GM19468 (cell line): ENCODE measurements at regions not wholly inside any gene's neighbourhood (a gene's known extent, or its start where the extent isn't known, plus 50 kb on each side); places are given as distances from the start of the nearest gene placed in this dataset.
"Not testable (repeated sequence)": the region's sequence is repeated elsewhere in the genome, so short reads cannot be mapped to it uniquely, and the experiment has no call there.

Experiments
- ATAC-seq: cut with Tn5 transposase; IDR thresholded peaks from one replicate; pipeline ENCODE4 v1.9.1; 2021; ENCODE audit warnings: mild to moderate bottlenecking, moderate library complexity, moderate number of reproducible peaks; ENCODE audit not compliant: unreplicated experiment; ENCODE audit errors: extremely low read depth

DNA sequence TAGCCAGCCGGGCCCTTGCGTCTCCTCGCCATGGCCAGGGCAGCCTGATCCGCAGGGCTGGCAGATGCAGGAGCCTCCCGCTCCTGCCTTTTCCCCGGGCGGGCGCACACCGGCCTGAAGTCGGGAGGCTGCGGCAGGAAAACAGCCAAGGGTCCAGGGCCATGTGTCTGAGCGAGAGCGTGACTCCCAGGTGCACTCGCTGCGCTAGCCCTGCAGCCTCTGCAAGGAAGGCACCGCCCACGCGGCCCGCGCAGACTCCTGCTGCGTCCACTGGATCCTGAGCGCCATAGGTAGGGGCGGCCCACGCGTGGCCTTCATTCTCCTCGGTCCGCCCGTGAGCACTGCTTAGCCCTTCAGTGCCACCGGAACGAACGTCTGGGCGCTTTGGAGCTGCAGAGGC, 379.9 kb downstream of the TRAM1L1 start:
- ATAC-seq: no peak

DNA sequence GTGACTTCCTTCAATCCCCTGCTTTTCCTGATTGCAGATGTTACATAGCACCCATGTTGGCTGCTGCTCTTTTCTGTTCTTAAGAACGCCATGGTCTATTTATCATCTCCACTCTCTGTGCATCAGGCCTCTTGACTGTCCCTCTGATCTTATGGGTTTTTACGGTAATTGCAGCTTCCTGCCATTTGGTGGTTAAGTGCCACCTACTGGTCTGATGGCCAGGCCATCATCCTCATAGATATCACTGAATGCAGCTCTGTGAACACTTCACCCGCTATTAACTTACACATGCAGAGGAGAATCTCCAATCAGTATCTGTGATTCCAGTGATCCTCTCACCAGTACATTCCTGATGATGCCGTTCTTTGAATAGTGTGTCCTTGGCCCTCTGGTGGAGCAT, 382.4 kb downstream of the TRAM1L1 start:
- ATAC-seq: no peak

DNA sequence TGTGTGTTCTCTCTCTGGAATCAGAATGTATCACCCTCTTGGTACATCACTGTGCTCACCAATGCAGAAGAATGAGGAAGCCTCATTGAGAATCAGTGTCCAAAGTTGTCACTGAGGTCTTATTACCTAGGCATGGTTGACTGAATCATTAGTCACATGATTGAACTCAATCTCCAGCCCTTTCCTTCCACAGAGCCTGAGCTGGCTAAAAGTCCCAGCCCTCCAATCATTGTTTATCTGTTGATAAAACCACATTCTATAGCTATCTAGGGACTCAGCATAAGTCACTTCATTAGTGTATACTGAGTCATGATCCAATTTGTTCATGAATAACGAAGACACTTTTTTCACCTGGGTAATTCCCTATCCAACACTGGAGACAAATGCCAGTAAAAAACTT, 396.8 kb downstream of the TRAM1L1 start:
- no peak for ATAC-seq

DNA sequence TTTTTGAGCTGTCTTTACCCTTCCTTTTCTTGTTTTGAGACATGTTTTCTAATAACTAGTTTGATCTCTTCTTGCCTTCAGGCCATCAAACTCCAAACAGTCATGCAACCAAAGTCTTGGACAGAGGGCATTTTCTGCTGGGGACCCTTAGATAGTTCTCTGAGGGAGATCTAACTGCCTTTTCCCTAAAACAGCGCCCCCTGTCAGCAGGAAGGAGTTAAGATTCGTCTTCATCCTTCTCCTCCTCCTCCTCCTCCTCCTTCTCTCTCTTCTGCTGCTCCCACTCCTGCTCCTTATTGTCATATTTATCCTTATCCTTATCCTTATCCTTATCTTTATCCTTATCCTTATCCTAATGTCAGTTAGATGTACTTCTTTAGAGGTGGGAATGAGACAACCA, 417.2 kb downstream of the TRAM1L1 start:
- ATAC-seq: no peak

DNA sequence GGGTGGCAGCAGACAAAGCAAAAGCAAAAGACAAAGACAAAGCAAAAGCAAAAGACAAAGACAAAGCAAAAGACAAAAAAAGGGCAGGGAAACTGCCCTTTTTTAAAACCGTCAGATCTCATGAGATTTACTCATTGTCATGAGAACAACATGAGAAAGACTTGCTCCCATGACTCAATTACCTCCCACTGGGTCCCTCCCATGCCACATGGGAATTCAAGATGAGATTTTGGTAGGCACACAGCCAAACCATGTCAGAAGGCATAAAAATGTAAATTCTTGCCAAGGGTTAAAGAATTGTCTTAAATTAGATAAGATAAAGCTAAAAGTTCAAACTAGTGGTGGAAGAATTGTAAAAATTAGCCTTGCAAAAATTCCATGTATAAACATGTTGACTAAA, 419.7 kb downstream of the TRAM1L1 start:
- ATAC-seq: no peak

DNA sequence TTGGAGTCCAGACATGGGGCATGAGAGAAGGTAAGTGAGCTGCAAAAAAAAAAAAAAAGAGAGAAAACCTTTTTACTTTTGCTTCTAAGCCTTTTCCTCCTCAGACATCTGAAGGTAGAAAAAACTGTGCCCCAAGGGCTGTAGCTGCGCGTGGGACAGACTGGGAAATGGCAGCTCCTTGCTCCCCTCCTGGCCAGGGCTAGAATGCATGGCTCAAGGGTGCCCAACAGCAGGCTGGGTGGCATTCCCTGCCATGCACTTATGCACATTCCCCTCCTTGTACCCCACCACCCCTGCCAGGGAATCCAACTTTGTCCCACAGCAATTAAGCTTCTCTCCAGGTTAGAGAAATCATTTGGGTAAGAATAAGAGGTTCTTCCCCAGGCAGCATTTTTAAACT, 421.2 kb downstream of the TRAM1L1 start:
- no peak for ATAC-seq

DNA sequence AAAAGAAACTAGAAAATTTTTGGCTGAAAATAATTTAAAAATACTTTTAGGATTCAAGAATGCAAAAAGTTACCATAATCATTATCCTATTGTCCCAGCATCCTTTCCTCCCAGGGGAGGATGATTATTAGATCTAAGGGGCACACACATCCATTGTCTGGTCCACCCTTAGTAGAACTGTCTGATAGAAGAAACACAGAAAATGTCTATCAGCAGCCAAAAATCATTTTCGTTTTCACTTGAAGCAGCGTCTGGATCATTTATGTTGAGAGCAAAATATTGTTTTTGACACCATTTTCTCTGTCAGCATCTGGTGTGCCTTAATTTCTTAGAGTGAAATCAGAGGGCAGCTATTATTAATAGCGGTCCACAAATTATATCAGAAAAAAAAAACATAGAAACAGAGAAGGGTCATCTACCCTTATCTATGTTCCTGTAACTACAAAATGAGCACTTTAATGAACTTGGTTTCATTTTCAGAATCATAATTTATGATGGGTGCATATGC, 446.3 kb downstream of the TRAM1L1 start:
- no peak for ATAC-seq

DNA sequence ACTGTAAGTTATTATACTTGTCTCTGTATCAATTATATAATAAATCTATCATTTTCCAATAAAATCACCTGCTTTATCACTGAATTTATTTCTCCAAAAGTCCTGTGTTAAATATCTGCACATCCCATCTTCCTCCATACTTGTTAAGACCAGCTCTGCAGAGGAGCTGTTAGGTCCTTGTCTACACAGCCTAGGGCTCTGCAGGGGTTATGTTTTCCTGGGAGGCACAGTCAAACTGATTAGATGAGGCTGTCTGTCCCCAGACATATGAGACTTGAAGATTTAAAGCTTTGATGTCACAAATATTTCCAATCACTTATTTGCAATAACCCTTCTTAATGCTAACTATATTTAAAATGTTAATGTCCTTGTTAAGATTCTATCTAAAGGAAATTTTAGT, 446.8 kb downstream of the TRAM1L1 start:
- no peak for ATAC-seq

DNA sequence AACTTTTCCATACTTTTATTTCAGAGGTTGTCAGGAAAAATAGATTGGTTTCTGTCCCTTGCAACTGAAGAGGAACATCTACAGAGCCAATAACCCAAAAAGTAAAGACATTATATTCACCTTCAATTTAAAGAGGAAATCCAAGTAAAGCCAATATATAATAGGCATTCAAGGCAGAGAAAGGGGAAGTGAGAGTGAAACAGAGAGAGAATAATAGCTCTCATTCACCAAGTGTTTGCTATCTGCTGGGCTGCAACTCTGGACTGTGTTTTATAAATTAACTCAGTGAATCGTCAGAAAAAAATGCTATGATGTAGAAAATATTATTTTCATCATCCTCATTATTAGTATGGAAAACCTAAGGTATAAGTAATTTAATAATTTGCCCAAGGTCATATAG, 448.5 kb downstream of the TRAM1L1 start:
- ATAC-seq: peak; percentile 90

DNA sequence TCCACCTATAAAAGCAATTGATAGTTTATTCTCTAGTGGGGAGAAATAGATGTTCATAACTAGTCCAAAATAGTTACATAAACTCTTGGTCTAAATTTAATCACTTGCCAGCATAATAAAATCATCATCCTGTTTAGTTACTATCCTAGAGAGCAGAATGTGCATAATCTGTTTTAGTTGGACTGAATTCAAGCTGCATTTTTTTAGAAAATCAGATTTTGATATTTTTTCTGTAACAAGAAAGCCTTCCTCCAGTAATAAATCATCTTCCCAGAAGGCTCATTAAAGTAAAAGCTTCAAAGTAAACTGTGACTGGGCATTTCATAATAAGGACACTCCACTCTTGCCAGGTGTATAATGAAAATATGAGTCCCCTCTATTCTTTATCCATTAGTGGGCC, 453.1 kb downstream of the TRAM1L1 start:
- ATAC-seq: no peak

DNA sequence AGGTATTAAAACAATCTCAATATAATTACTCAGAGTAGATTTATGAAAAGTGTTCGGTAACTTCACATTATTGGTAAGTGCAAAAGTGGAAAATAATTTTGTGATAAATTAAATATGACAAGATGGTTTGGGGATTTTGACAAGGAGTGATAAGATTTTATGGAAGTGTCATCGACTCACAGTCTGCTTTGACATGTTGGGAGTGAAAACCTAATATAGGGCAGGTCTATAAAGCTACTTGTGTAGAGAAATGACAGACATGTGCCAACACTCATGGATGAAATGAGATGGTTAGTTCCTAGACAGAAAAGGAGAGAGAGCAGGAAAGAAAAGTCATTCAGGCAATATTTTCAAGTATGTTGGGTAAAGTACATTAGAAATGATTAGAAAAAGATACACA, 456.8 kb downstream of the TRAM1L1 start:
- ATAC-seq: no peak

DNA sequence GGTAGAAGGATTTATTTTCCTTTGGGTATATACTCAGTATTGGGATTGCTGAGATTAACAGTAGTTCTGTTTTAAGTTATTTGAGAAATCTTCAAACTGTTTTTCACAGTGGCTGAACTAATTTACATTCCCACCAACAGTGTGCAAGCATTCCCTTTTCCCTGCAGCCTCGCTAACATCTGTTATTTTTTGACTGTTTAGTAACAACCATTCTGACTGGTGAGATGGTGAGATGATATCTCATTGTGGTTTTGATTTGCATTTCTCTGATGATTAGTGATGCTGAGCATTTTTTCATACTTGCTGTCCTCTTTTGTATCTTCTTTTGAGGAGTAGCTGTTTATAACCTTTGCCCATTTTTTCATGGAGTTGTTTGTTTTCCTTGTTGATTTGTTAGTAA, 457.8 kb downstream of the TRAM1L1 start:
- no peak for ATAC-seq

DNA sequence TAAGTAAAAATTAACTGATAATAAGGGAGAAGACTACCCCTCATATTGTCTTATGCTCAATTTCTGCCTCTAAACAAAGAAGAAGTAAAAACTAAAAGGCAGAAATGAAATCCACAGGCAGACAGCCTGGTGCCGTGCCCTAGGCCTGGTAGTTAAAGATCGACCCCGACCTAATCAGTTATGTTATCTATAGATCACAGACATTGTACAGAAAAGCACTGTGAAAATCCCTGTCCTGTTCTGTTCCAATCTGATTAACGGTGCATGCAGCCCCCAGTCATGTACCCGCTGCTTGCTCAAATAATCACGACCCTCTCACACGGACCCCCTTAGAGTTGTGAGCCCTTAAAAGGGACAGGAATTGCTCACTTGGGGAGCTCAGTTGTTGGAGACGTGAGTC, 465.9 kb downstream of the TRAM1L1 start:
- ATAC-seq: not testable (repeated sequence)

DNA sequence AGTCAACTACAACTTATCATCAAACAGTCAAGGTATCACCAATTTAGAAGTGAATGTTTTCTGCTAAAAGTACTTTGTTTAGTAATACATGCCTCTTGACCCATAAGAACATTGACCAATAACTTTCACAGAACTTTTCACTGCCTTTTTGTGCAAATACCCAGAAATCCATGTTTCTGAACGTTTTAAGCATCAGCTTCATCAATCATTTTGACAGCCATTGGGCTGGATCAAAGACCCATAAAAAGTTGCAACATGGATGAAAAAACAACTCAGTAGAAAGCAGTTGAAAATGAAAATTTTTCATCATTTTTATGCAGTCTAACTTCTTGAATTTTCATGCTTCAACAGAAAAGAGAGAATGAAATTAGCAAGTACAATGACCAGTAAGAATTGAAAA, 466.7 kb downstream of the TRAM1L1 start:
- ATAC-seq: no peak

DNA sequence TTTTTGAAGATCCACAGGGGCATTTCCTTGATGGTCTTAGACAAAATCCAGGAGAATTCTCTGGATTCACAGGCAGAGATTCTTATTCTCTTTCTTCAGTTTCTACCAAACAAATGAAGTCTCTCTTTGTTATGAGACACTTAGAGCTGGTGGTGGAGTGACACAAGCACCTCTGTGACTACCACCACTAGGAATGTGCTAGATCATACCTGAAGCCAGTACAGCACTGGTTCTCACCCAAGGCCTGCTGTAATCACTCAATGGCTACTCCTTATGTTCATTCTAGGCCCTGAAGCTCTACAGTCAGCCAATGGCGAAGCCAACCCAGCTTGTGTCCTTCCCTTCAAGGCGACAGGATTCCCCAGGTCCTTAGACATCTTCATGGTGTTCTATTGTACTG, 482.3 kb downstream of the TRAM1L1 start:
- ATAC-seq: no peak

DNA sequence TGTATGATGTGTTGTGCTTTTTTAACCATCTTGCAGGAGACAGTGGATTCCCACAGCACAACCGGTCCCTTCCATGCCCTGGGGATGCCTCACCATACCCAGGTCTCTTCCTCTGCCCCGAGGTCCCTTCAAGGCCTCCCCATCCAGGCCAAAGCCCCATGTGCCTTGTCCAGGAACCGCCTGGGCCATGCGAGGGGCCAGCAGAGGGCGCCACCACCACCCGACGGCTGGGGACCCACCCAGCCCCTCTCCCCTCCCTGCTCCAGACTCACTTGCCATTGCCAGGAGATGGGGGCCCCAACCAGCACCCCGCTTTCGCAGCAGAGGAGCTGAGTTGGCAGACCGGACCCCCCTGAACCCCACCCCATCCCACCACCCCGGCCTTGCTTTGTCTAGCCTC, 485.5 kb downstream of the TRAM1L1 start:
- no peak for ATAC-seq

DNA sequence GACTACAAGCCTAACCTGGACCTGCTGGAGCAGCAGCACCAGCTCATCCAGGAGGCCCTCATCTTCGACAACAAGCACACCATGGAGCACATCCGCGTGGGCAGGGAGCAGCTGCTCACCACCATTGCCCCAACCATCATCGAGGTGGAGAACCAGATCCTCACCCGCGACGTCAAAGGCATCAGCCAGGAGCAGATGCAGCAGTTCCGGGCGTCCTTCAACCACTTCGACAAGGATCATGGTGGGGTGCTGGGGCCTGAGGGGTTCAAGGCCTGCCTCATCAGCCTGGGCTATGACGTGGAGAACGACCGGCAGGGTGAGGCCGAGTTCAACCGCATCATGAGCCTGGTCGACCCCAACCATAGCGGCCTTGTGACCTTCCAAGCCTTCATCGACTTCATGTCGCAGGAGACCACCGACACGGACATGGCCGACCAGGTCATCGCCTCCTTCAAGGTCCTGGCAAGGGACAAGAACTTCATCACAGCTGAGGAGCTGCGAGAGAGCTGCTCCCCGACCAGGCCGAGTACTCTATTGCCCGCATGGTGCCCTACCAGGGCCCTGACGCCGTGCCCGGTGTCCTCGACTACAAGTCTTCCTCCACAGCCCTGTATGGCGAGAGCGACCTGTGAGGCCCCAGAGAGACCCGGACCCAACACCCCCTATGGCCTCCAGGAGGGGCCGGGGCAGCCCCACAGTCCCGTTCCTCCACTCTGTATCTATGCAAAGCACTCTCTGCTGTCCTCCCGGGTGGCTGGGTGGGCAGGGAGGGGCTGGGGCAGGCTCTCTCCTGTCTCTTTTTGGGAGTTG, 486.2 kb downstream of the TRAM1L1 start:
- no peak for ATAC-seq

DNA sequence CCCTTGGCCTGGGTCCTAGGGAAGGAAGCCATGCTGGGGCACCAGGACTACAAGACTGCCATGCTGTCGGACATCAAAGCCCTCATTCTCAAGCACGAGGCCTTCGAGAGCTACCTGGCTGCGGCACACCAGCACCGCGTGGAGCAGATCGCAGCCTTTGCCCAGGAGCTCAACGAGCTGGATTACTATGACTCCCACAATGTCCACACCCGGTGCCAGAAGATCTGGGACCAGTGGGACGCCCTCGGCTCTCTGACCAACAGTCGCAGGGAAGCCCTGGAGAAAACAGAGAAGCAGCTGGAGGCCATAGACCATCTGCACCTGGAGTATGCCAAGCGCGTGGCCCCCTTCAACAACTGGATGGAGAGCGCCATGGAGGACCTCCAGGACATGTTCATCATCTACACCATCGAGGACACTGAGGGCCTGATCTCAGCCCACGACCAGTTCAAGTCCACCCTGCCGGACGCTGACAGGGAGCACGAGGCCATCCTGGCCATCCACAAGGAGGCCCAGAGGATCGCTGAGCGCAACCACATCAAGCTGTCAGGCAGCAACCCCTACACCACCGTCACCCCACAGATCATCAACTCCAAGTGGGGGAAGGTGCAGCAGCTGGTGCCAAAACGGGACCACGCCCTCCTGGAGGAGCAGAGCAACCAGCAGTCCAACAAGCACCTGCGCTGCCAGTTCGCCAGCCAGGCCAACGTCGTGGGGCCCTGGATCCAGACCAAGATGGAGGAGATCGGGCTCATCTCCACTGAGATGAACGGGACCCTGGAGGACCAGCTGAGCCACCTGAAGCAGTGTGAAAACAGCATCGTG, 487.0 kb downstream of the TRAM1L1 start:
- no peak for ATAC-seq

DNA sequence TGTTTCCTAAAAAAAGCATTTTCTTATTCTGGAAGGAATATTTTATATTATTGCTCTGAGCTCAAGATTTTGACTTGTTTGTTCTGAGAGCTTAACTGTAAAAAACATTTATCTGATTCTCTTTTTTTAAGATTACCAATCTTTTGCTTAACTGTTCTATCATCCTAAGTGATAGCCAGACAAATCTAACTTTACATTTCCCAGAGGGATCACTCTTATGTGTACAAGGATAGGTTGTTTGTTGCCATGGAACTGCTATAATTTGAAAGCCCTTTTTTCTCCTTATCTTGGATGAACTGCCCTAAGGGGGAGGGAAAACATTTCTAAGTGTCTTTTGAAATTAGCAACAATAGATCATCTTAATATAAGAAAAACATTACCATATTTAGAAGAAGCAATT, 494.7 kb downstream of the TRAM1L1 start:
- ATAC-seq: no peak

DNA sequence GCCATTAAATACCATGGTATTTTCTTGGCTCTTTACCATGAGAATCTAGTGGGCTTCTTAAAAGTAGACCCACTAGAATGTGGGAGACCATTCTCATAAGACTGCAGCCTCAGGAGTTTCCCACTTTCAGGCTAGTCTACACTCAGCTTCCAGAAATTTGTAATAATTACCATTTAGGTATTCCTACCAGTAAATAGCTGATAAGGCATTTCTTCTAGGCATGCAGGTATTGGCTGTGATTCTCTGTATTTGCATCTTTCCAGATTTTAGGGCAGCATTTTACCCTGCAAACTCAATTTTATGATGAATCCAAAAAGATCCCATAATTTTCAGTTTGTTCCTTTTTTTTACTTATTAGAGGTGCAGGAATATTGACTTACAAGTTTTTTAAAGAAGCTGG, 496.6 kb downstream of the TRAM1L1 start:
- no peak for ATAC-seq

DNA sequence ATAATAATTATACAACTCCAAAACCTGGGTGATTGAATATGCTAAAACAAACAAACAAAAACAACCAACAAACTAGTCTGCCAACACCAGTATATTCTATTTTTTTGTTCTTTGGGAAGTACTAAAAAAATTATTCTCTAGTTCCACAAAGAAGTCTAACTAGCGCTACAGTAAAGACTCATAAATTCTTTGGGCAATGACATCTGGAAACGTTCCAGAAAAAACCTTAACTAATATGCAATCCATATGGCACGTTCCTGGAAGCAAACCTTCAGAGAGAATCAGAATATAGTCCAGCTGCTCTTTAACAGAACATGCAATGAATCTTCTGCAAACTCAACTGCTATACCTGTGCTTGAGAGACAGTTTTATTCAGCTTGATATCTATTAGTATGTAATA, 500.1 kb downstream of the TRAM1L1 start:
- ATAC-seq: no peak
